ENCODE measurements at regions not wholly inside any gene's neighbourhood (a gene's known extent, or its start where the extent isn't known, plus 50 kb on each side); places are given as distances from the start of the nearest gene placed in this dataset.

DNA sequence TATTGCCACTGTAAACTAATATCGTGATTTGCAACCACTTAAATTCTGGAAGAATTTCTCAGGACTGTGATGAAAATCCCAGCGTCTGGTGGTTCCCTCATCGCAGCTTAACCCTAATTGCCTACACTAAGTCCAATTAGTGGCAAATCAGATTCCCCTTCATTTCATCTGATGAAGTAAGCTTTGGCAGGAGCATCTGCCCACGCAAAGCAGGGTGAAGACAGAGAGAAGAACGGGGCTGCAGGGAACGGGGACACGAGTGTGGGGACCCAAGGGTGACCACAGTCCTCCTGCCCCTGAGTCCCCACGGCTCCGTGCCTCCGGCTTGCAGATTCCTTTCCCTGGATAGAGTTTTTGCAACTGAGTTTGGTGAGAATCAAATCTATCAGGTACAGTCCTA, 159.5 kb downstream of the LY86 start:
- TF ChIP-seq ARNT (IDR thresholded peaks at IDR 0.05): no peak
- no peak for TF ChIP-seq SUZ12 (IDR thresholded peaks at IDR 0.05)
- no peak for TF ChIP-seq PKNOX1 (IDR thresholded peaks at IDR 0.05)
- no peak for TF ChIP-seq FOXA1 (IDR thresholded peaks at IDR 0.05)
- no peak for TF ChIP-seq HDGF (IDR thresholded peaks at IDR 0.05; ENCODE audit: borderline replicate concordance)
- TF ChIP-seq SP1 (IDR thresholded peaks at IDR 0.05): no peak
- no peak for TF ChIP-seq L3MBTL2 (conservative IDR thresholded peaks at IDR 0.05)
- no peak for TF ChIP-seq CTBP1 (IDR thresholded peaks at IDR 0.05; ENCODE audit: borderline replicate concordance)
- TF ChIP-seq FOXM1 (IDR thresholded peaks at IDR 0.05; ENCODE audit: borderline replicate concordance): no peak
- no peak for TF ChIP-seq BHLHE40 (IDR thresholded peaks at IDR 0.05; ENCODE audit: borderline replicate concordance)
- no peak for TF ChIP-seq FOXK2 (IDR thresholded peaks at IDR 0.05)
- TF ChIP-seq ELF4 (IDR thresholded peaks at IDR 0.05): no peak
- TF ChIP-seq ZNF384 (IDR thresholded peaks at IDR 0.05): no peak

All from HEK293T (cell line).